ENCODE measurements at regions not wholly inside any gene's neighbourhood (a gene's known extent, or its start where the extent isn't known, plus 50 kb on each side); places are given as distances from the start of the nearest gene placed in this dataset.

- no peak for TF ChIP-seq POLR2A (IDR thresholded peaks at IDR 0.05)
- no peak for TF ChIP-seq CTCF (IDR thresholded peaks at IDR 0.05)
Observed at GRCh38 chr15:29535952-29536351, 266.3 kb upstream of the NSMCE3 start.
